ENCODE measurements at regions not wholly inside any gene's neighbourhood (a gene's known extent, or its start where the extent isn't known, plus 50 kb on each side); places are given as distances from the start of the nearest gene placed in this dataset.

- Histone ChIP-seq H3K36me3 (ENCODE audit: control insufficient read depth in 2 of 2, insufficient read depth in 2 of 2, low read length in 1 of 2) (peaks cover 0 to 10% of the 10 kb centered on the region in 2 experiments; a peak in 3 of 4 replicates), H2AFZ (ENCODE audit: control insufficient read depth, low read depth, low read length) (no peak overlapping the region), H3K9me3 (replicated peaks; ENCODE audit: control insufficient read depth, insufficient read depth, low read length) (no peaks in the 10 kb centered on the region), H4K20me1 (ENCODE audit: control insufficient read depth, insufficient read depth) (no peaks in the 10 kb centered on the region), H3K4me2 (ENCODE audit: control insufficient read depth, insufficient read depth) (no peak overlapping the region), H3K4me3 (no peak overlapping the region), H3K9ac (ENCODE audit: control insufficient read depth, insufficient read depth, low read length) (no peak overlapping the region), H3K4me1 (ENCODE audit: control insufficient read depth, insufficient read depth, low read length) (no peaks in the 10 kb centered on the region), H3K27me3 (replicated peaks in 1 of 2; ENCODE audit: control insufficient read depth in 2 of 2, insufficient read depth in 2 of 2, low read length in 1 of 2) (no peaks in the 10 kb centered on the region), H3K27ac (ENCODE audit: control insufficient read depth, insufficient read depth) (no peak overlapping the region), H3K79me2 (ENCODE audit: control insufficient read depth, insufficient read depth, low read length) (no peaks in the 10 kb centered on the region)
- intact Hi-C loops (cut with micrococcal nuclease; ENCODE audit: unreplicated experiment) (no loop called here), in situ Hi-C loops (cut with MboI) (loop anchor here (25.0 kb wide), 1 partner anchor 394 kb away; no protein-coding TSS in a partner anchor)
- FAIRE-seq (no peak), ATAC-seq (no peak), DNase-seq (ENCODE audit: low read depth, low spot score) (no peak)
- 91% methylated on average over 10 of the region's 10 CpGs for WGBS (ENCODE audit: insufficient coverage, insufficient replicate concordance, low lambda C conversion rate, missing lambda C conversion rate)
- ChIA-PET POLR2A (no interaction called here), RAD21 (ENCODE audit: unreplicated experiment) (no interaction called here), CTCF (no interaction called here), SMC1A (ENCODE audit: uncharacterized antibody, unreplicated experiment) (no interaction called here)
- BruUV-seq (replicated peaks) = no TSS peak
- TF ChIP-seq SMAD1 (IDR thresholded peaks at IDR 0.05; ENCODE audit: low read depth, partially characterized antibody) (no peak), IKZF1 (conservative IDR thresholded peaks at IDR 0.05) (no peak), HDGF (IDR thresholded peaks at IDR 0.05) (no peak), ZSCAN29 (IDR thresholded peaks at IDR 0.05) (no peak), FOS (IDR thresholded peaks at IDR 0.05; ENCODE audit: borderline replicate concordance, extremely low read depth, insufficient read length) (no peak), CREB1 (IDR thresholded peaks at IDR 0.05; ENCODE audit: low read depth) (no peak), CEBPZ (IDR thresholded peaks at IDR 0.05; ENCODE audit: low read depth, low read length) (no peak), CUX1 (IDR thresholded peaks at IDR 0.05; ENCODE audit: insufficient replicate concordance, low read depth, low read length) (no peak), E4F1 (IDR thresholded peaks at IDR 0.05; ENCODE audit: borderline replicate concordance, partially characterized antibody) (no peak), RUNX3 (IDR thresholded peaks at IDR 0.05; ENCODE audit: low read length) (no peak), CREM (IDR thresholded peaks at IDR 0.05; ENCODE audit: low read depth) (no peak), GATAD2B (conservative IDR thresholded peaks at IDR 0.05; ENCODE audit: low read depth) (no peak), YY1 (IDR thresholded peaks at IDR 0.05; ENCODE audit: low read depth, low read length) (no peak), ESRRA (IDR thresholded peaks at IDR 0.05; ENCODE audit: low read length) (no peak)
Observed at GRCh38 chr12:124368421-124369032, 73.6 kb downstream of the RFLNA start.

All from GM12878 (cell line).